CD14-positive monocyte (primary cell): ENCODE measurements at regions not wholly inside any gene's neighbourhood (a gene's known extent, or its start where the extent isn't known, plus 50 kb on each side); places are given as distances from the start of the nearest gene placed in this dataset.
A peak's percentile ranks its signal among the peaks of the same experiment; 100 is the strongest.
"Not testable (repeated sequence)": the region's sequence is repeated elsewhere in the genome, so short reads cannot be mapped to it uniquely, and the experiment has no call there.

Source experiments
- DNase-seq, 3 donors: peaks; one replicate each; pipeline ENCODE4 v3.0.0-alpha.2; 2011 to 2022
- H2AFZ ChIP-seq: 2 replicates; pipeline ENCODE4 v1.6.0; 2012; ENCODE audit warnings: mild to moderate bottlenecking, low read depth, low read length, inconsistent platforms; ENCODE audit not compliant: insufficient read depth, poor library complexity, severe bottlenecking
- H3K27ac ChIP-seq, 2 donors: 1 replicate in 1 of 2; 2 replicates in 1 of 2; pipeline ENCODE4 v1.5.1; 2012 to 2013; ENCODE audit warnings: low read length in 2 of 2, control low read depth in 1 of 2, inconsistent platforms in 1 of 2, low read depth in 1 of 2, mild to moderate bottlenecking in 1 of 2
- H3K27me3 ChIP-seq, 2 donors: one replicate each; pipeline versions ENCODE4 v1.6.0 to v1.6.1; 2011 to 2013; ENCODE audit warnings: low read length in 2 of 2; ENCODE audit not compliant: control insufficient read depth in 2 of 2, insufficient read depth in 2 of 2
- H3K36me3 ChIP-seq, 2 donors: replicated peaks in 1 of 2; 1 replicate in 1 of 2; 2 replicates in 1 of 2; pipeline versions ENCODE4 v1.5.1 to v1.6.1; 2012 to 2013; ENCODE audit warnings: low read length in 2 of 2, control low read depth in 1 of 2, inconsistent platforms in 1 of 2, mild to moderate bottlenecking in 1 of 2; ENCODE audit not compliant: insufficient read depth in 2 of 2, control insufficient read depth in 1 of 2
- H3K4me1 ChIP-seq, 2 donors: 1 replicate in 1 of 2; 2 replicates in 1 of 2; pipeline versions ENCODE4 v1.5.1 to v1.6.1; 2012 to 2013; ENCODE audit warnings: low read length in 2 of 2, control low read depth in 1 of 2, inconsistent platforms in 1 of 2, mild to moderate bottlenecking in 1 of 2, moderate library complexity in 1 of 2; ENCODE audit not compliant: insufficient read depth in 2 of 2, control insufficient read depth in 1 of 2
- H3K4me2 ChIP-seq: replicated peaks from 2 replicates; pipeline ENCODE3; 2012; ENCODE audit warnings: low read length, moderate library complexity, mild to moderate bottlenecking; ENCODE audit not compliant: poor library complexity, severe bottlenecking; ENCODE audit errors: extremely low read depth
- H3K4me3 ChIP-seq, 3 experiments: fragments of 200-600 bp in 1 of 3; sonication (generic) in 1 of 3; replicated peaks in 1 of 3; 1 replicate in 2 of 3; 2 replicates in 1 of 3; pipeline ENCODE4 v1.5.1; 2011 to 2013; ENCODE audit warnings: low read length in 3 of 3, mild to moderate bottlenecking in 3 of 3, control low read depth in 2 of 3, low read depth in 2 of 3, inconsistent platforms in 1 of 3, moderate library complexity in 1 of 3
- H3K79me2 ChIP-seq: 2 replicates; pipeline ENCODE4 v1.6.0; 2012; ENCODE audit warnings: mild to moderate bottlenecking, control low read depth, inconsistent platforms, low read length, moderate library complexity; ENCODE audit not compliant: insufficient read depth
- H3K9ac ChIP-seq: 2 replicates; pipeline ENCODE4 v1.6.0; 2017; ENCODE audit warnings: low read length, mild to moderate bottlenecking; ENCODE audit not compliant: insufficient read depth, poor library complexity, severe bottlenecking
- H3K9me3 ChIP-seq, 2 donors: replicated peaks in 1 of 2; 1 replicate in 1 of 2; 2 replicates in 1 of 2; pipeline versions ENCODE4 v1.5.1 to v1.6.1; 2012 to 2013; ENCODE audit warnings: low read length in 2 of 2, control low read depth in 1 of 2; ENCODE audit not compliant: control insufficient read depth in 1 of 2, insufficient read depth in 1 of 2
- H4K20me1 ChIP-seq: 2 replicates; pipeline ENCODE4 v1.6.0; 2012; ENCODE audit warnings: mild to moderate bottlenecking, low read length, control low read depth, moderate library complexity; ENCODE audit not compliant: insufficient read depth
- H3K27ac Mint-ChIP-seq, 7 donors: one replicate each; pipeline ENCODE4 v1.8.0; 2020; ENCODE audit warnings: mild to moderate bottlenecking in 7 of 7, mixed read lengths in 7 of 7, moderate library complexity in 6 of 7, inconsistent platforms in 2 of 7
- H3K27me3 Mint-ChIP-seq, 3 donors: one replicate each; pipeline ENCODE4 v1.8.0; 2021 to 2022; ENCODE audit warnings: low read depth in 3 of 3, mild to moderate bottlenecking in 3 of 3, mixed read lengths in 3 of 3, moderate library complexity in 3 of 3, inconsistent platforms in 1 of 3
- H3K36me3 Mint-ChIP-seq, 2 donors: one replicate each; pipeline ENCODE4 v1.8.0; 2020; ENCODE audit warnings: mixed read lengths in 2 of 2, inconsistent platforms in 1 of 2, mild to moderate bottlenecking in 1 of 2
- H3K4me1 Mint-ChIP-seq: one replicate; pipeline ENCODE4 v1.8.0; 2020; ENCODE audit warnings: mild to moderate bottlenecking, mixed read lengths
- H3K4me3 Mint-ChIP-seq, 2 donors: one replicate each; pipeline ENCODE4 v1.8.0; 2020; ENCODE audit warnings: mild to moderate bottlenecking in 2 of 2, mixed read lengths in 2 of 2, moderate library complexity in 1 of 2
- H3K9me3 Mint-ChIP-seq, 7 donors: one replicate each; pipeline ENCODE4 v1.8.0; 2020 to 2022; ENCODE audit warnings: mixed read lengths in 7 of 7, mild to moderate bottlenecking in 6 of 7, moderate library complexity in 6 of 7, inconsistent platforms in 2 of 7
- CTCF ChIP-seq: fragments of 200-600 bp; IDR thresholded peaks from one replicate; pipeline ENCODE4 v1.8.0; 2022; ENCODE audit warnings: antibody characterized with exemption, mild to moderate bottlenecking
- WGBS: methylation state at CpG from one replicate; pipeline ENCODE4 v1.1.5; 2013; ENCODE audit warnings: missing lambda C conversion rate; ENCODE audit not compliant: insufficient coverage; 5-methylcytosine and 5-hydroxymethylcytosine counted together
- intact Hi-C, 2 donors: fragments of 100-400 bp; cut with micrococcal nuclease; formaldehyde crosslinking; loops; one replicate each; pipeline versions ENCODE4 v1.15.0 to v1.15.1; 2023

- peak overlapping the region in 1 of 7 donors; percentile 18 for H3K27ac Mint-ChIP-seq
Measured at GRCh38 chr10:31135171-31135570, 103.5 kb upstream of the ZNF438 start.

GRCh38 chr10:31135791-31136190, 104.1 kb upstream of the ZNF438 start:
- H3K9ac ChIP-seq, H3K27ac Mint-ChIP-seq, H3K27ac ChIP-seq, H3K4me2 ChIP-seq, H2AFZ ChIP-seq, H3K4me3 ChIP-seq, DNase-seq, H3K79me2 ChIP-seq, H3K27me3 ChIP-seq, H3K27me3 Mint-ChIP-seq, H3K9me3 Mint-ChIP-seq, H3K9me3 ChIP-seq, H4K20me1 ChIP-seq, intact Hi-C loops, H3K4me3 Mint-ChIP-seq, H3K36me3 Mint-ChIP-seq, H3K36me3 ChIP-seq: not testable (repeated sequence)
- peaks cover 15 to 22% of the 10 kb centered on the region in 2 donors for H3K4me1 ChIP-seq
- 98% methylated on average over 7 of the region's 8 CpGs for WGBS
- H3K4me1 Mint-ChIP-seq: peaks cover 24% of the 10 kb centered on the region

More at GRCh38 chr10:31135171-31135570, 103.5 kb upstream of the ZNF438 start:
- Histone ChIP-seq H3K9ac (no peak overlapping the region), H3K27me3 (no peaks in the 10 kb centered on the region), H3K79me2 (no peaks in the 10 kb centered on the region), H3K9me3 (no peaks in the 10 kb centered on the region), H3K27ac (no peak overlapping the region), H3K4me3 (no peak overlapping the region), H3K4me2 (no peak overlapping the region), H2AFZ (no peak overlapping the region), H4K20me1 (no peaks in the 10 kb centered on the region), H3K36me3 (no peaks in the 10 kb centered on the region), H3K4me1 (peaks cover 15 to 22% of the 10 kb centered on the region in 2 donors)
- peaks cover 24% of the 10 kb centered on the region for H3K4me1 Mint-ChIP-seq
- no CpG with 5 or more reads among the region's 6 CpGs for WGBS
- H3K27me3 Mint-ChIP-seq: no peaks in the 10 kb centered on the region
- no peak for TF ChIP-seq CTCF
- no peak overlapping the region for H3K4me3 Mint-ChIP-seq
- H3K9me3 Mint-ChIP-seq: no peaks in the 10 kb centered on the region
- no peaks in the 10 kb centered on the region for H3K36me3 Mint-ChIP-seq
- DNase-seq: no peak
- intact Hi-C loops: no loop called here
